LNCAP (cell line): ENCODE measurements at regions not wholly inside any gene's neighbourhood (a gene's known extent, or its start where the extent isn't known, plus 50 kb on each side); places are given as distances from the start of the nearest gene placed in this dataset.

Experiments used
- CTCF ChIP-seq: fragments of 450-650 bp; IDR thresholded peaks from 2 replicates; pipeline ENCODE4 v1.5.1; 2017; ENCODE audit warnings: mild to moderate bottlenecking

GRCh38 chr15:47503876-47504275 is 213.4 kb upstream of the SEMA6D start:
- no peak for TF ChIP-seq CTCF

DNA sequence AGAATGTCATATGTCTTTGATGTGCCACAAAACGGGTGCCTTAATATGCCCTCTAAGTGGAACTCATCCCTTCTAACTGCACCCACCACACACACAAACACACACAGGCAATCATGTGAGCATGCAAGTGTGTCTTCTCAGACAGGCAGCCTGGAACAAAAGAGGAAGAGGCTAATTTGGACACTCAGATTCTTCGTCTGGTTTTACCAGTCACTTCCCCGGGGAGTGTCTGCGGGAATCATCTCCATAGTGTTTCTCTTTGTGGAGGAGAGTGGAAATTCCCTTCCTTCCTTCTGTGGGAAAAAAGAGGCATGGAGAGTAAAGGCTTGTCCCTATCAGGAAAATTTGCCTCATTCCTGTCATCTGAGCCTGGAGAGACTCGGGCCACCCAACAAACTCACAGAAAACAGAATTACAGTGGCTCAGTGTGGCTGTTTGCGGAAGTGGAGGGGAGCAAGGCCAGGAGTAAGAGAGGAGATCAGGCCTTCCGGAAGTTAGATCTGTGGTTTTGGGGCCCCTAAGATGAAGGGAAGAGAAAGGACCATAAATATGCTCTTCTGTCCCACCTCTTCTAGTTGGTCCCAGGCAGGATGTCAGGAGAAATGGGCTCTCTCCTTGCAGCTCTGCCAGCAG is 212.6 kb upstream of the SEMA6D start:
- no peak for TF ChIP-seq CTCF

DNA sequence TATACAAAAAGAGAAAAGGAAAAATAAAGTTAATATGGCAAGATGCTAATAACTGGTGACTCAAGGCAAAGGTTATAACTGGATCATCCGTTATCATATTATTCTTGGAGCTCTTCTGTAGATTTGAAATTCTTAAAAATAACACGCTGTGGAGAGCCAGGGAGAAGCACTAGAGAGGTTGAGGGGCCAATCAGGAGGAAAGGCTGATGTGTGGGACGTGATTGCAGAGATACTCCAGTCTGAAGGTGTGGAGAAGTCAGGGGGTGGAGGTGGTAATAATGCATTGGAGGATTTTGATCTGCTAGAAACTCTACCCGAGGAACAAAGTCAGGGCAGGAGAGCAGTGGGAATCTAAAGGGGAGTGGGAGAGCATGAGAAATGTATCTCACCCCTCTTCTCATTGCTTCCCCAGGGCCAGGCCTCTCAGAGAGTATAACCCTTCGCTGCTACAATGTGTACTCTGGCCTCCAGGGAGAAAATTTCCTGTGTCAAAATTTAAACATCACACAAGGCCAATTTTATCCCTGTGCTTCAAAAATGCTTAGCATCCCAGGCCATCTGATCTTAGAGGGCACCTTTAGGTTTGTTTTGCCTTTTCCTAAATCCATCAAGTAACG is 211.5 kb upstream of the SEMA6D start:
- TF ChIP-seq CTCF = no peak

DNA sequence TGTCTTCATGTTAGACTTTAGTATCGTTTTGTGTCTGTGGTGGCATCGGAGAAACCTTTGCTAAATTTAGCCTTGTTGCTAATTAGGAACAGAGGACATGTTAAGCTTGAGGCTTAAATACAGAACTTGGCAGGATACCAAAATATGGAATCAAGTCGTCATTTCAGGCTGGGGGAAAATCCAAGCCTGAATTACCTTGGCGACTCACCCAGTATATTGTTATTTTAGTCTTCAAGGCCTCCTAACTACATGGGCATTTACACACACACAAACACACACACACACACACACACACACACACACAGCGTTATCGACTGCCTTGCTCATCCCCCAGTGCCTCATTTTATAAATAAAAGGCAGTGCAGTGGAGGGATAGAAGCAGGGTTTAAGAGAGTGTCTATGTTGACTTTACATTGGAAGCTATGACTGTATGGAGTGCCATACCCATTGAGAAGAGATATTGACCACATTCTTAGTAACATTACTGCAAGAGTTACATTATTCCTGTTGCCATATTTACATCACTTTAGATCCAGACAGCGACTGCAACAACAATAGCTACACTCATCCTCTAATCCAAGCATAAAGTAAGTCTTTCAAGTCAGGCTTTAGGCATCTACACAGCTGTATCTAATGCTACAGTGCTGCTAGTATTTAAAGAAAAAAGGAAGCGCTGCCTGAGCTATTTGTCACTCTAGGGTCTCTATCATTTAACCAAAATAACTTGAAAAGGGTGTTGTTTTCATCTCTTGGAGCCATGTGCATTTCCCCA is 210.8 kb upstream of the SEMA6D start:
- TF ChIP-seq CTCF = no peak

GRCh38 chr15:47507221-47507985 is 209.9 kb upstream of the SEMA6D start:
- no peak for TF ChIP-seq CTCF

- no peak for TF ChIP-seq CTCF
These were observed 206.0 kb upstream of the SEMA6D start for GRCh38 chr15:47511261-47511660.

GRCh38 chr15:47513471-47513870 is 203.8 kb upstream of the SEMA6D start:
- TF ChIP-seq CTCF = no peak
